ENCODE measurements at regions not wholly inside any gene's neighbourhood (a gene's known extent, or its start where the extent isn't known, plus 50 kb on each side); places are given as distances from the start of the nearest gene placed in this dataset.
"Not testable (repeated sequence)": the region's sequence is repeated elsewhere in the genome, so short reads cannot be mapped to it uniquely, and the experiment has no call there.

DNA sequence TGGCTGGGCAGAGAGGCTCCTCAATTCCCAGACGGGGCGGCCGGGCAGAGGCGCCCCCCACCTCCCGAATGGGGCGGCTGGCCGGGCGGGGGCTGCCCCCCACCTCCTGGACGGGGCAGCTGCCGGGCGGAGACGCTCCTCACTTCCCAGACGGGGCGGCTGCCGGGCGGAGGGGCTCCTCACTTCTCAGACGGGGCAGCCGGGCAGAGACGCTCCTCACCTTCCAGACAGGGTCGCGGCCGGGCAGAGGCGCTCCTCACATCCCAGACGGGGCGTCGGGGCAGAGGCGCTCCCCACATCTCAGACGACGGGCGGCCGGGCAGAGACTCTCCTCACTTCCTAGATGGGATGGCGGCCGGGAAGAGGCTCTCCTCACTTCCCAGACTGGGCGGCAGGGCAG lies 214.1 kb downstream of the SOX2 start:
- not testable (repeated sequence) for DNase-seq

DNA sequence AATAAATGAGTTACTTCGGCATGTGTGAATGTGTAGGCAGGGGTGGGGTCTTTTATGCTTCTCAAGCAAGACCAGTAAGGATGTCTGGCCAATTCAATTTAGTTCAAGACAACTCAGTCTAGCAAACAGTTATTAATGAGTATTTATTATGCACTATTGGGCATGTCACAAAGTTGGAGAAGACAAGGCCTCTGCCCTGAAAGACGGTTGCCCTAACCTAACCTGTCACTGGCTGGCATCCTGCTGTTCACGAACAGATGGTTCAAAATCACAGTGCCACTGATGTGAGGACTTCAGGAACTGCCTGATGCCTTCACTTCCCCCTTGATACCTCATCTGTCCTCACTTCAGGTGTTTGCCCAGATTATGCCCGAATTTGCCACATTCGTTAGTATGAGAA lies 217.8 kb downstream of the SOX2 start:
- DNase-seq, result no peak

DNA sequence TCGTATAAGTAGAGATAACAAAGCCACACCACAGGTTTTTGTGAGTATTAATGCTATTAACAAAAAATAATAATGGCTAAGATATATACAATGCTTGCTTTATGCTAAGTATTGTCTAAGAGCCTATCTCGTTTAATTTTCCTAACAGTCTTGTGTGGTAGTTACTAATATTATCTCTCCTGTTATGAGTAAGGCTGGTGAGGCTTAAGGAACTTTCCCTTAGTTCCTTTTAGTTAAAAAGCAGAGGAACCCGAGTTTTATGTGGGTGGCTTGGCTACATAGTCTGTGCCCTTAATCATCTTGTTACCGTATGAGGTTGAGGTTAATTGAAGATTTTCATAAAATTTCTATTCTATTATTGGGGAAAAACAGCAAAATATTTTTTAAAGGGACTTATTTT lies 218.4 kb downstream of the SOX2 start:
- no peak for DNase-seq

DNA sequence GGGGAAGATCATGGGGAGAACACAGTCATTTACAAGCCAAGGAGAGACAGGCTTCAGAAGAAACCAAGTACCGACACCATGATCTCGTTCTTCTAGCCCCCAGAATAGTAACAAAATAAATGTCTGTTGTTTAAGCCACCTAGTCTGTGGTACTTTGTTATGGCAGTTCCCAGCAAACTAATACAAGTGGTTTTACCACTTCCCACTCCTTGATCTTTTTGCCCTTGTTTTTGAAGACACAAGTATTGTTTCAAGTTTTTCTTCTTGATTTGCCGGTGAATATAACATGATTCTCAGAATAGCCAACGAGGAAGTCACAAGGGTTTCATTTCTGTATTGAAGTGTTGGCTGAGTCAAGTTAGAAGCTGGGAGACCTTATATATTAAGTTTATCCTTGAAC lies 220.3 kb downstream of the SOX2 start:
- DNase-seq, result no peak

DNA sequence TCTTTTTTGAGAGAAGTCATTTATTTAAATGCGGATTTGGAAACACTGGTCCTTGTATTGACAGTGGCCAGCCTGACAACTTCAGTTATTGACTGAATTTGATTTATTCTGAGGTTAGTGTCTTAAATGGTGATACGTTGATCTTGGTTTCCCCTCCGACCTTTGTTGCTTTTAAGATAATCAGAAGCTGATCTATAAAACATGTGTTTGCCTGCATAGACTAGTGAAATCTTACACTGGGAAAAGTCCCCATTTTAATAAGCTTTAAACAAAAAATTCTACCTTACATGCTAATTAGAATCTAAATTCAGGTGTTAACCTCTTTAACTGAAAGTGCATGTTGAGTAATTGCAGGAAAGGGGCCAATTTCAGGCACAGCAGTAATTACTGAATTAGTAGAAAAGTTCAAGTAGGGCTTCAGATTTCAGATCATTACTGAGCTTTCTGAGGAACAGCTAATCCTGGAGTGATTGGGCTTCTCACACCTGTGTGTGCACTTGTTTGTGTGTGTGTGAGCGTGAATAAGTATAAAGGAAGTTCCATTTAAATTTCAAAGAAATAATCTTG lies 221.4 kb downstream of the SOX2 start:
- DNase-seq, result peak; percentile 43

DNA sequence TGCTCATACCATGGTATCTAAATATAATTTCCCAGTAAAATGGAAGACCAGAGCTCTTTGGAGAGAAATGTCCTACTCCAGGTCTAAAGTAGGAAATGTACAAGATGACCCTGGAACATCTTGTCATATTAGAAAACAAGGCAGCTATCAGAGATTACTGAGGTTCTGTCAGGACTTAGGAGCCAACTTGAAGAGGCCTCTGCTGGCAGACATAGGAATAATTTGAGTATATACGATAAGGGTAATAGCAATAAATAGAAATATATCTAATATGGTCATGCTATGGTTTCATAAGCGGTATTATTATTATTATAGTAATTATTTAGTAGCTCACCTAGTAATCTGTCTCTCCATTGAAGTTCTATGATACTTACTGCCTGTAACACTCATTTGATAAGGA lies 224.2 kb downstream of the SOX2 start:
- no peak for DNase-seq

DNA sequence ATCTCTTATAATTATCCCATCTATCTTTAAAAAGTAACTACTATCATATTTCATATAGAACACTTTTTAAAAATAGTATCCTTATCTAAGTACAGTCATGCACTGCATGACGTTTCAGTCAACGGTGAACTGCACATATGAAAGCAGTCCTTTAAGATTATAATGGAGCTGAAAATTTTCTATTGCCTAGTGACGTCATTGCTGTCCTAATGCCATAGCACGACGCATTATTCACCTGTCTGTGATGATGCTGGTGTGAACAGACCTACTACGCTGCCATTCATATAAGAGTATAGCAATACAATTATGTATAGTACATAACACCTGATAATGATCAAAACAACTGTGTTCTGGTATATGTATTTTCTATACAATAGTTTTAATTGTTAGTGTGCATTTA lies 225.0 kb downstream of the SOX2 start:
- DNase-seq, result no peak

DNA sequence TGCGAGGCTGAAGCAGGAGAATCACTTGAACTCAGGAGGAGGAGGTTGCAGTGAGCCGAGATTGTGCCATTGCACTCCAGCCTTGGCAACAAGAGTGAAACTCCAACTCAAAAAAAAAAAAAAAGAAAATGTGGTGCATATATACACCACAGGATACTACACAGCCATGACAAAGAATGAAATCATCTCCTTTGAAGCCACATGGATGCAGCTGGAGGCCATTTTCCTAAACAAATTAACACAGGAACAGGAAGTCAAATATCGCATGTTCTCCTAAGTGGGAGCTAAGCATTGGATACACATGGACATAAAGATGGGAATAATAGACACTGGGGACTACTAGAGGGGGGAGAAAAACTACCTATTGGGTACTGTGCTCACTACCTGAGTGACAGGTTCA lies 226.9 kb downstream of the SOX2 start:
- DNase-seq, result not testable (repeated sequence)

DNA sequence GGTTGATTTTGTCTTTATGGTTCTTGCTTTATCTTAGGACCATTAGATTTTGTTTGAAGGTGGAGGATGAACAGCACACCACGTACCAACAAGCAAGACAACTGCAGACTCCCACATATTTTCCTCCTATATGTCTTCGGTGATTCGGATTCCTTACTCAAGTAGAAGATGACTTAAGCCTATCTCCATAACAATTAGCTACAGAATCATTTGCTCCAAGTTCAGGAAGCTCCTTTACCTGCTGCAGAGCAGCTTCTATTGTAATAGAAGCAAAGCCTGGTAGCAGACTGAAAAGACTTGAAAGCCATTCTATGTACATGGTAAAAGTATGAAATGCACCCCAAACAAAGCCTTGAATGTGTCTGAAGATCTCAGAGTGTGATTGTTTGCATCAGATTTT lies 229.0 kb downstream of the SOX2 start:
- no peak for DNase-seq

DNA sequence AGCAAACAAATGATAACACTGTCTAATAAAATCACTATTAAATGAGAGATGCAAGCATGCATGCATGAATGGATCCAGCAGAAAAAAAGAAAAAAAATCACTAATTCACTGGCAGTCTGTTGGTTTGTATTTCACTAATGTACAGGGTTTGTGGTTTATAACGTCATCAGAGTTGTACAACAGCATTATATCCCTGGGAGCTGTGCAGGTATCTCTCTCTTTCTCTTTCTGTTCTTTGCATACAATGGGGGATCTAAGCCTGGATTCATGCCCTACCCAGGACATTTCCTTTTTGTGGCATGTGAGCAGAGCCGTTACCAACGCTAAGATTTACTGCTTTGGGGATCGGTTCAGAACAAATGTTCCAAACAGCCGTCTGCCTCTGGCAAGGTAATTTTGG lies 229.5 kb downstream of the SOX2 start:
- DNase-seq, result no peak

DNA sequence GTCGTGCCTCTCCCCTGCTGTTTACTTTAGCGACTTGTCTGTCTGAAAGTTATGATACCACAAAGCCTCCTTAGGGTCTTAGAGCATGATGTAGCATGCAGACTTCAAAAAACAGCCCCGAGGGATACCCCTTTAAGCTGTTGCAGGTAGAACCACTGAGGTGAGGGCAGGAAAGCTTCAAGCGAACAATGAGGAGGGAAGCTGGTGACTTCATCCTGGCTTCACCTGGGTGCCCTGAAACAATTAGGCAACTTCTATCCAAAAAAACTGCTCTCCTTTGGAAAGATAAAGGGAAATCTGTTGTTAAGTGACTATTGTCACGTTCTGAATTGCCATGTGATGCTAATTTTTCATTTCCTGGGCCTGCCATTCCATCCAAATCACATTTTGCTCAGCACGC lies 231.6 kb downstream of the SOX2 start:
- no peak for DNase-seq

DNA sequence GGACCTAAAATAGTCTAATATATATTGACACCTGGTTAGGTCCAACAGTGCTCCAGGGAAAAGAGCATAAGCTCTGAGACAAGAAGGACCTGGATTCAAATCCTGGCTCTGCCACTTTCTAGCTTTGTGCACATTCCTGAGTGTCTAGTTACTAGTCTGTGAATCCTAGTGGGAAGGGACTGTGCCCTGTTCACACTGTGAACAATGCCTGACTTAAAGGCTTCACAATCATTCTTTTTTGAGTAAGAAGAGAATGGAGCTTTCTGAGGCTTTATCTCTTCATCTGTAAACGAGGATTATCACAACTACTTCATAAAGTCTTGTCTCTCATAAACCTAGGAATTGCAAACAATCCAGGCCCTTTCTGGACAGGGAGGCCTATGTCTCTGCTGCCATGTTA lies 235.9 kb downstream of the SOX2 start:
- no peak for DNase-seq

DNA sequence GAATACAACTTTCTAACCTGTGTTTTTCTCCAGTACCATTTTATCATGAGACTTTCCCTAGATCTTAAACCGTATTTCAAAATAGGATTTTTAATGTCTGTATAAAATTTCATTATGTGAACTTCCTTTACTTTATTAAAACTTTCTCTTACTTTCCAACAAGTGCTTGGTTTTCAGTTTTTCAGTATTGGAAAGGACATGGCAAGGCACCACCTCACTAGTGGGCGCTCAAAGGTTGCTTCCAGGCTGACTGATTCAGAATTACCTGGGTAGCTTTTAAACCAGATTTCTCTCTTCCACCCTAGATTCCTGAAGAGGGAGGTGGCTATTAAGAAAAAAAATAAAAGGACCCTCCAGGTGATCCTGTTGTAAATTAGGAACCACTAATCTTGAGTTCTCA lies 236.6 kb downstream of the SOX2 start:
- no peak for DNase-seq

DNA sequence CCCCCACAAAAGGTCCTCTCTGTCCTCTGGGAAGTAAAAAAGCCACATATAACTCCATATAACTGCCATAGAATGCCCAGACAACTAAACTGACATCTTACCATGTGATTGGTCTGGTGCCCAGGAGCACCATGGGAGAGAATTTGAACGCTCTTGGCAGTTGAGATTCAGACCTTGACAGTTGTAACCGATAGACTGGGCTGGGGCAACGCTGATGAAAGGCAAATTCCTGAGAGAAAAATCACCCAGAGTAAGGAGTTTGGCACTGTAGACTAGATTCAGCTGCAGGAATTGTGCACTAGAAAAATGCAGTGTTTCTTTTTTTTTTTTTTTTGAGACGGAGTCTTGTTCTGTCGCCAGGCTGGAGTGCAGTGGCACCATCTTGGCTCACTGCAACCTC lies 240.5 kb downstream of the SOX2 start:
- DNase-seq, result no peak

DNA sequence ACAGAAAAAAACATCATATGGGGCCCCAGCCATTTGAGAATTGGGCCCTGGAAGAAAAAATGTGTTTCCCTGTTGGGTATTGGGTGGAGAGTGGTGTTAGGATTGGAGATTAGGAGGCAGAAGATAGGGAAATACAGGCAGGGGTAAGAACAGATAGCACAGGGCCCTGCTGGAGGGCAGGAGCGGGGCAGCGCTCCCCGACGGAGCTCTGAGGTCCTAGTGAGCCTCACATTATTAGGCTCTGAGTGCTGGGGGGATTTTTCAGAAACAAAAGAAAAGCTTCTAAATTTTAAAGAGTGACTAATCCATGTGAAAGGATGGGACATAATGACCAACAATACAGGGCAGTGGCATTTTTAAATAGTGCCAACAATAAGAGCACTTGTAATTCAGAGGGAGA lies 241.2 kb downstream of the SOX2 start:
- DNase-seq, result no peak

DNA sequence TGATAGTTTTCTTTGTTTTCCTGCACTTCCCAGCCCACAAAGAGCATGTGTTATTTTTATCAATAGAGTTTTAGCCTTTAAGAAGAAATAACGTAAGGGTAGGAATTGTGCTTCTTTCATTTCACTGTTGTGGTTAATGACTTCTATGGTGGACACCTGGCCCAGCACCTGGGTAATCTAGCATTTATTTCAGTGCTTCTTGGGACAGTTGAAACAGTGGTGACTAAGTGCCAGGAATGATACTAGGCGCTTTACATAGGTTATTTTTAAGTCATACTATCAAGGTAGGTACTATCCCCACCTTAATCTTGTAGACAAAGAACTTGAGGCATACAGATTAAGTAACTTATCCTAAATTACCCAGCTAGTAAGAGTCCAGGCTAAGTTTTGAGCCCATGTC lies 243.8 kb downstream of the SOX2 start:
- no peak for DNase-seq

DNA sequence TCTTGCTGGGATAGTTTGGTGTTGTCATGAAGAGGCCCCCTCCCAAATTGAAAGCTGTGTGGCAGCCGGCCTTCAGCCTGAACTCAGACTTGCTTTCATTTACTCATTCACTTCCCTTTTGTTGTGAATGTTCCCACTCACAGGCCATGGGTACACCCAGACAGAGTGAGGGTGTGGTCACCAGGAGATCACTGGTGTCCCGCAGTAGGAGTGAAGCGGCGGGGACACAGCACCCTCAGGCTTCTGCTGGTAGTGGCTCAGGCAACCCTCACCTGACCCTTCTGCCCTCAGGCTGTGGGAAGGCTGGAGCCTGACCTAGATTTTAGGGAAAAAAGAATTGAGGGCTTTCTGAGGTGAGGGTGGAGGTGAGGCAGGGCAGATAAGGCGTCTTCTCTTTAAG lies 244.4 kb downstream of the SOX2 start:
- no peak for DNase-seq

DNA sequence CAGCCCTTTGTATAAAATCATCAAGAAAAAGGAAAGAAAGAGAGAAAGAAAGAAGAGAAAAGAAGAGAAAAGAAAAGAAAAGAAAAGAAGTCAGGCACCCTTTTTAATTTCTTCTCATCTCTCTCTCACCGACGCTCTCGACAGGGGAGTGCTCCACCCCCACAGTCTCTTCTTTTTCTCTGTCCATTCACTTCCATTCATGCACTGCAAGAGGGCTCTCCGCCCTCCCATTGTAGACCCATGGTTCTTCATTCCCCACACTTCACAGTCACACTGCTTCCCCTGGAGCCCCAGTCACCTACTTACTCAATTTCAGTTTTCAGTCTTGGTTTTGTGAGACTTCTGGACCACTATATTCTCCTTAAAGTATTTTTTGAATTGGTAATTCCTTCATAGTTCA lies 254.7 kb downstream of the SOX2 start:
- DNase-seq, result no peak

DNA sequence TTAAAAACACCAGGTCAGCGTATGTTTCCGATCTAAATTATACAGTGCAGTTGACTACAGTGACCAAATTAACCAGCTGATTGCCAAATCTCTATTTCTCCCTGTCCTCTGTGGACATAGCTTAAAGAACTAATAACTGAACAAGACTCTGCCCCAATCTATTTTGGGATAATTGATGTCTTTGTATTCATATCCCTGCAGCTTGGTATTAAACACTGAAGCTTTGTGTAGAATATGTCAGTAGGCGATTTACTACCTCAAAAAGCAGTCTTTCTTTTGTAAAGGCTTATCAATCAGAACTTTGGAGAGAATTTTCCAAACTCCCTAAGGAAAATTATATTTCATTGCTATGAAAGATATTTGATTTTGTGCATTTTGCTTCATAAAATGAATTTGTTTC lies 258.2 kb downstream of the SOX2 start:
- no peak for DNase-seq

DNA sequence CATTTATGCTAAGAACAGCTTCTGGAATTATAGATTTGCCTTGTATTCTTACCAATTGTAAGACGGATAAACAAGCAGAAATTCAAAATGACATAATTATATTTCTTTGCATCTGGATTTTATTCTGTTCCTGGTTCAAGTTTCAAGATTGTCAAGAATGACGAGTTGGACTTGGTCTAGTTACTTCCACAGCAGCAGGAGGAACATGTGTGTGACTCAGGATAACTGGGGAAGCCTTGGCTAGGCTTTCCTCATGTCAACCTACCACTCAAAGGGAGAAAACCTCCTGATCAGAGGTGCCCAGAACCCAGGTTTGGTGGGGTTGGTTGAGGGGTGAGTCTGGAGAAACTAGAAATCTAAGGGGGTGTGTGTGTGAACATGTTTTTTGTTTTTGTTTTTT lies 259.7 kb downstream of the SOX2 start:
- DNase-seq, result no peak

DNA sequence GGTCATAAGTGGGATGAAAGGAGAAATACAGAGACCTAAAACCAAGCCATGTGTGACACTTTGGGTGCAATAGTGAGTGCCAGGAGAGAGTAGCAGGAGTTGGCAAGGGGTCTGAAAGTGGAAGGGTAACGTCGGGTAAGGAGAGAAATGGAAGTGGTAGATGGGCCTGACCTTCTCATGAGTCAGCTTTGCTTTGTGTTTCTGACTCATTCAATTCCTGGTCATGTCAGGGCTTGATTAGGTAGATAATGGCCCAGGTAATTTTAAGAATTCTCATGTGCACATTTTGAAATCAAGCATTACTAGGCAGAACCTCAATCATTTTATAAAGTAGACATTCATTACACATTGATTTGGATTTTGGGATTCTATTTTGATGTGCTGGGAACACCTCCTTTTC lies 262.5 kb downstream of the SOX2 start:
- DNase-seq, result peak; percentile 76

DNA sequence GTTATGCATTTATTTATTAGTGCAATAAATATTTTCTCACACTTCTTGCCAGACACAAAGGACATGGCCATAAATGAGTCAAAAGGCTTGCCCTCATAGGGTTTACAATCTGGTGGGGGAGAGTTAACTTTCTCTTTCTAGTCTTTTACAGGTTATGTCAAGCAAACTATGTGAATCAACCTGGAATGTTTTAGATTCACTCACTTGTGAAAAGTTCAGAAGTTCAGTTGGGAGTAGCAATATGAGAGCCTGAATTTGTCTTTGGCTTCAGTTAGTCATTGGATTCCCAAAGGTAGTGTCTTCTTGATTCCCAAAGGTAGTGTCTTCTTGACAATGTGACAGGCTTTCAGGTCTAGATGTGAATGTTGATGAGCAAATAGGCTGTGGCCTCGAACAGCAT lies 264.8 kb downstream of the SOX2 start:
- DNase-seq, result no peak

DNA sequence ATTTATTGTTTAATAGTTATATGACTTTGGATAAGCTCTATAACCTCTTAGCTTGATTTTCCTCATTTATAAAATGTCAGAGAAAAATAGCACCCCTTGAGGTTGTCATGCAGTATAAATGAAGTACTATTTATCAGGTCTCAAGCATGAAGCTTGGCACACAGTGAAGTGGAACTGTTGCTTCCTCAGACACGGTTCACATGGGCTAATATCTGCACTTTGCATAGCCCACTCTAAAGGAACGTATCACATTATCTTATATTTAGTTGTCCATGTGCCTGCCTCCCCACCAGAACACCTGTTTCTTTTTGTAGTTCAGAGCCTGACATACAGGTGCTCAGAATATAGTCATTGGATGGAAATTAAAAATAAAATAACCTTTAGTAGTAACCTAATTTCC lies 273.7 kb downstream of the SOX2 start:
- DNase-seq, result no peak

DNA sequence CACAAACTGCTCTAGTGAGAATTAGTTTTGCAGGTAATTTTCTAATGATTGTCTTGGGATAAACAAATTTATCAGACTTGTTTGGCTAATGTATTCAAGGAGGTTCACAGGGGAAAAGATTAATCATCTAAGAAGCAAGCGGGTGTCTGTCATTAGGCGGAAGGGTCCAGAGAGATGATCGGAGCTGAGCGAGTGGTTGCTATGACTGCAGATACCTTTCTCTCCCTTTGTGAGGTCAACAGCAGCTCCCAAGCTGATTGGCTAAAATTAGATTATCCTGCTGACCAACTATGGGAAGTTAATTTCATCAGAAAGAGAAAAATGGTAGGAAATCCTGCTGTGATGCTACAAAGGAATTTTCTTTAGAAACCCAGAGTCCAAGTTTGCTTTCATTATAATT lies 276.0 kb downstream of the SOX2 start:
- DNase-seq, result no peak

DNA sequence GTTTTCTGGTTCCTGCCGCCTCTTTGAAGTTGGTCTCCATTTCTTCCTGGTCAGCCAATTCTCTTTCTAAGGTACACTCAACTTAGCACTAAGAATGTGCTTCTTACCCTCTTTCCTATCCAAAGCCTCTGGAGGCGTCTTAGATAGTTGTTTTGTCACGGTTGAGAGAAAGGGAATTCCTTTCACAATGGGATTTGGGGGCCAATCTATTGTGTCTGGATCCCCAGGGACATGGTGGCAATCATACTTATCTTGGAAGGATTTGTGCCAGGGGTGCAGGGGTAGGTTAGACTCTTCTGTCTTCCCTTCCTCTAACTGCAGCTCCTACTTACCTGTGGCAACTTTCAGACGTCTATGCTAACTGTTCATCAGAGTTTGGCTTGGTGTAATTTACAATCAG lies 287.1 kb downstream of the SOX2 start:
- no peak for DNase-seq

DNA sequence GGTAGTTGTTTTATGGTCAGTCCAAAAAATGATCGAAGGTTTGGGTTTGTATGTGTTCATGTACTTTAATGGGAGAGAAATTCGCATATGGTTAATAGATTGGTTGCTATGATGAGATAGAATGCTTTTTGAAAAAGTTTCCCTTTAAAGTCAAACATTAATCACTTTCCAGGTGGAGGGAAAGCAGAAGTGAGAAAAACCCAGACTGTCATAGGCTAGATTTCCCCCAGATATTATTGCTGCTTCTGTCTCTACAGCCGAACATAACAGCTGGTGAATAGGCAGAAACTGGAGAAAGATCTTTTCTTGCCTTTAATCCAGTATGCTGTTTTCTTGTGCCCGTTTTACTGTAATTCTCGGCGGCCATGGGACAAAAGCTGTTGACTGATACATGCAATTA lies 287.6 kb downstream of the SOX2 start:
- DNase-seq, result no peak

Measured in NCI-H1105 treated with DMSO at 0.1 percent for 48 hours (cell line).